ENCODE measurements at regions not wholly inside any gene's neighbourhood (a gene's known extent, or its start where the extent isn't known, plus 50 kb on each side); places are given as distances from the start of the nearest gene placed in this dataset.

DNA sequence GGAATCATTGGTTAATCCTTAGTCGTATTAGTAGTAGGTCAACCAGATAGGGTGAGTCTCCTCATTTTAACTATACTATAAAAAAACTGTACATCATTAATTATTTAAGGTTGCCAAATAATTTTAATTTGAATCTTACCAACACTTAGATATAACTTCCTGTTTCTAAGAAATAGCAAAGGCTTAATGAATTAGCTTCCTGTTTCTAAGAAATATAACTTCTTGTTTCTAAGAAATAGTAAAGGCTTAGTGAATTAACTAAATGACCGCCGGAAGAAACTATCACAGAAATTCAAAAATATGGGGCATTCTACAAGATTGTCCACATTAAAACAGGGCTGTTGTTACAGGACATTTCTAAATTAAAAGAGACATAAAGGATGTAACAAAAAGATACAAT lies 392.9 kb upstream of the FOXG1 start:
- Histone ChIP-seq H3K14ac (replicated peaks; ENCODE audit: low read depth, low read length) (no peak overlapping the region), H4K91ac (ENCODE audit: insufficient read depth, low read depth, low read length) (no peak overlapping the region), H3K9me1 (ENCODE audit: insufficient read depth, low read length) (no peaks in the 10 kb centered on the region), H3K36me3 (ENCODE audit: control insufficient read depth, insufficient read depth, low read length) (no peaks in the 10 kb centered on the region), H2BK15ac (ENCODE audit: low read depth, low read length) (no peak overlapping the region), H3K9ac (ENCODE audit: low read depth, low read length) (no peak overlapping the region), H3K18ac (ENCODE audit: low read depth, low read length) (no peak overlapping the region), H2BK5ac (ENCODE audit: low read depth, low read length, poor library complexity, severe bottlenecking) (no peak overlapping the region), H2BK120ac (ENCODE audit: low read depth, low read length) (no peak overlapping the region), H3K4me1 (ENCODE audit: control insufficient read depth, insufficient read depth, low read length) (no peaks in the 10 kb centered on the region), H2AFZ (replicated peaks; ENCODE audit: low read length, poor library complexity) (no peak overlapping the region), H3K4me2 (ENCODE audit: low read depth, low read length) (no peak overlapping the region), H4K5ac (ENCODE audit: low read depth, low read length) (no peak overlapping the region), H3K4ac (ENCODE audit: low read depth, low read length) (no peak overlapping the region), H3K56ac (ENCODE audit: extremely low read depth, insufficient read depth, low read length) (no peak overlapping the region), H2BK20ac (ENCODE audit: low read depth, low read length) (no peak overlapping the region), H3K4me3 (ENCODE audit: insufficient read depth, low read depth, low read length) (no peak overlapping the region), H3K9me3 (ENCODE audit: control insufficient read depth, insufficient read depth, low read length) (no peaks in the 10 kb centered on the region; the same call in 1 of the 2 replicates), H2AK9ac (replicated peaks; ENCODE audit: low read depth, low read length, poor library complexity) (no peak overlapping the region), H2AK5ac (ENCODE audit: low read depth, low read length) (no peak overlapping the region), H3K23ac (ENCODE audit: low read depth, low read length) (no peak overlapping the region), H3K79me1 (ENCODE audit: low read depth in 1 of 2, low read length in 2 of 2) (no peaks in the 10 kb centered on the region), H4K20me1 (ENCODE audit: insufficient read depth, low read length) (no peaks in the 10 kb centered on the region), H4K8ac (ENCODE audit: low read depth in 2 of 2, low read length in 2 of 2) (no peak overlapping the region), H3K27ac (ENCODE audit: insufficient read depth, low read length) (no peak overlapping the region), H3K27me3 (ENCODE audit: control insufficient read depth, insufficient read depth, low read length) (no peaks in the 10 kb centered on the region)
- BruUV-seq (replicated peaks) = no TSS peak
- in situ Hi-C loops (cut with MboI; ENCODE audit: low sequenced_read_pairs) = no loop called here
- no CpG with 5 or more reads among the region's 3 CpGs for WGBS, 2 experiments (ENCODE audit: extremely low coverage in 2 of 2, insufficient read length in 1 of 2)
- ChIA-PET CTCF (no interaction called here), POLR2A (ENCODE audit: unreplicated experiment) (no interaction called here)
- DNase-seq (no peak), ATAC-seq (ENCODE audit: low read depth) (no peak)
- TF ChIP-seq NFE2L2 (IDR thresholded peaks at IDR 0.05; ENCODE audit: low read depth, low read length) (no peak), MAFK (IDR thresholded peaks at IDR 0.05; ENCODE audit: low read depth, low read length) (no peak), MAZ (IDR thresholded peaks at IDR 0.05; ENCODE audit: borderline replicate concordance, low read depth, low read length) (no peak), MXI1 (IDR thresholded peaks at IDR 0.05; ENCODE audit: borderline replicate concordance, low read depth, low read length) (no peak), SMC3 (IDR thresholded peaks at IDR 0.05; ENCODE audit: low read depth, low read length) (no peak), CEBPB (IDR thresholded peaks at IDR 0.05; ENCODE audit: low read depth, low read length) (no peak), BHLHE40 (IDR thresholded peaks at IDR 0.05; ENCODE audit: low read depth, low read length) (no peak), RCOR1 (IDR thresholded peaks at IDR 0.05; ENCODE audit: insufficient replicate concordance, low read length) (no peak), RFX5 (IDR thresholded peaks at IDR 0.05; ENCODE audit: low read depth, low read length) (no peak), RAD21 (IDR thresholded peaks at IDR 0.05; ENCODE audit: low read length) (no peak)
- TF ChIP-seq, protein P1, sequence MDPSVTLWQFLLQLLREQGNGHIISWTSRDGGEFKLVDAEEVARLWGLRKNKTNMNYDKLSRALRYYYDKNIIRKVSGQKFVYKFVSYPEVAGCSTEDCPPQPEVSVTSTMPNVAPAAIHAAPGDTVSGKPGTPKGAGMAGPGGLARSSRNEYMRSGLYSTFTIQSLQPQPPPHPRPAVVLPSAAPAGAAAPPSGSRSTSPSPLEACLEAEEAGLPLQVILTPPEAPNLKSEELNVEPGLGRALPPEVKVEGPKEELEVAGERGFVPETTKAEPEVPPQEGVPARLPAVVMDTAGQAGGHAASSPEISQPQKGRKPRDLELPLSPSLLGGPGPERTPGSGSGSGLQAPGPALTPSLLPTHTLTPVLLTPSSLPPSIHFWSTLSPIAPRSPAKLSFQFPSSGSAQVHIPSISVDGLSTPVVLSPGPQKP (IDR thresholded peaks at IDR 0.05; ENCODE audit: borderline replicate concordance, low read depth, low read length) = no peak
- dilution Hi-C loops (cut with HindIII; ENCODE audit: low sequenced_read_pairs, unreplicated experiment) = no loop called here
- intact Hi-C loops (cut with micrococcal nuclease) = no loop called here

Data from IMR-90 (cell line).